HG03469 (cell line): ENCODE measurements at regions not wholly inside any gene's neighbourhood (a gene's known extent, or its start where the extent isn't known, plus 50 kb on each side); places are given as distances from the start of the nearest gene placed in this dataset.
"Not testable (repeated sequence)": the region's sequence is repeated elsewhere in the genome, so short reads cannot be mapped to it uniquely, and the experiment has no call there.

Source experiments
- ATAC-seq: cut with Tn5 transposase; IDR thresholded peaks from one replicate; pipeline ENCODE4 v1.9.1; 2021; ENCODE audit warnings: mild to moderate bottlenecking, moderate library complexity, moderate number of reproducible peaks; ENCODE audit not compliant: unreplicated experiment

GRCh38 chr1:146654763-146655162 lies 283.4 kb upstream of the NBPF12 start:
- ATAC-seq = not testable (repeated sequence)

GRCh38 chr1:146645978-146646604 lies 292.0 kb upstream of the NBPF12 start:
- not testable (repeated sequence) for ATAC-seq

- ATAC-seq = not testable (repeated sequence)
These were observed 296.6 kb upstream of the NBPF12 start for GRCh38 chr1:146641534-146641933.

GRCh38 chr1:146640671-146641070 lies 297.5 kb upstream of the NBPF12 start:
- ATAC-seq = not testable (repeated sequence)

- ATAC-seq = not testable (repeated sequence)
These were observed 307.8 kb upstream of the NBPF12 start for GRCh38 chr1:146630302-146630701.

- ATAC-seq = not testable (repeated sequence)
These were observed 319.5 kb upstream of the NBPF12 start for GRCh38 chr1:146618582-146618981.

GRCh38 chr1:146604681-146605080 lies 333.4 kb upstream of the NBPF12 start:
- ATAC-seq = not testable (repeated sequence)

- ATAC-seq = not testable (repeated sequence)
These were observed 337.3 kb upstream of the NBPF12 start for GRCh38 chr1:146600720-146601307.

- not testable (repeated sequence) for ATAC-seq
These were observed 338.2 kb upstream of the NBPF12 start for GRCh38 chr1:146599906-146600305.

GRCh38 chr1:146581229-146581628 lies 352.4 kb upstream of the NOTCH2NLA start:
- not testable (repeated sequence) for ATAC-seq

GRCh38 chr1:146567541-146567940 lies 338.7 kb upstream of the NOTCH2NLA start:
- not testable (repeated sequence) for ATAC-seq

- ATAC-seq = not testable (repeated sequence)
These were observed 329.2 kb upstream of the NOTCH2NLA start for GRCh38 chr1:146558032-146558431.

- not testable (repeated sequence) for ATAC-seq
These were observed 327.6 kb upstream of the NOTCH2NLA start for GRCh38 chr1:146556405-146556804.

- not testable (repeated sequence) for ATAC-seq
These were observed 323.6 kb upstream of the NOTCH2NLA start for GRCh38 chr1:146552414-146552813.

GRCh38 chr1:146548684-146549083 lies 319.9 kb upstream of the NOTCH2NLA start:
- ATAC-seq = not testable (repeated sequence)

- ATAC-seq = not testable (repeated sequence)
These were observed 317.4 kb upstream of the NOTCH2NLA start for GRCh38 chr1:146546189-146546588.

- not testable (repeated sequence) for ATAC-seq
These were observed 309.1 kb upstream of the NOTCH2NLA start for GRCh38 chr1:146537775-146538373.

- not testable (repeated sequence) for ATAC-seq
These were observed 307.2 kb upstream of the NOTCH2NLA start for GRCh38 chr1:146536028-146536427.

GRCh38 chr1:146535575-146535974 lies 306.8 kb upstream of the NOTCH2NLA start:
- ATAC-seq = not testable (repeated sequence)

- not testable (repeated sequence) for ATAC-seq
These were observed 302.1 kb upstream of the NOTCH2NLA start for GRCh38 chr1:146530958-146531357.

- not testable (repeated sequence) for ATAC-seq
These were observed 294.0 kb upstream of the NOTCH2NLA start for GRCh38 chr1:146522812-146523211.

- not testable (repeated sequence) for ATAC-seq
These were observed 293.5 kb upstream of the NOTCH2NLA start for GRCh38 chr1:146522345-146522744.
